HG03196 (cell line): ENCODE measurements at regions not wholly inside any gene's neighbourhood (a gene's known extent, or its start where the extent isn't known, plus 50 kb on each side); places are given as distances from the start of the nearest gene placed in this dataset.
"Not testable (repeated sequence)": the region's sequence is repeated elsewhere in the genome, so short reads cannot be mapped to it uniquely, and the experiment has no call there.

Experiments
- ATAC-seq: cut with Tn5 transposase; IDR thresholded peaks from one replicate; pipeline ENCODE4 v1.9.1; 2021; ENCODE audit not compliant: unreplicated experiment

DNA sequence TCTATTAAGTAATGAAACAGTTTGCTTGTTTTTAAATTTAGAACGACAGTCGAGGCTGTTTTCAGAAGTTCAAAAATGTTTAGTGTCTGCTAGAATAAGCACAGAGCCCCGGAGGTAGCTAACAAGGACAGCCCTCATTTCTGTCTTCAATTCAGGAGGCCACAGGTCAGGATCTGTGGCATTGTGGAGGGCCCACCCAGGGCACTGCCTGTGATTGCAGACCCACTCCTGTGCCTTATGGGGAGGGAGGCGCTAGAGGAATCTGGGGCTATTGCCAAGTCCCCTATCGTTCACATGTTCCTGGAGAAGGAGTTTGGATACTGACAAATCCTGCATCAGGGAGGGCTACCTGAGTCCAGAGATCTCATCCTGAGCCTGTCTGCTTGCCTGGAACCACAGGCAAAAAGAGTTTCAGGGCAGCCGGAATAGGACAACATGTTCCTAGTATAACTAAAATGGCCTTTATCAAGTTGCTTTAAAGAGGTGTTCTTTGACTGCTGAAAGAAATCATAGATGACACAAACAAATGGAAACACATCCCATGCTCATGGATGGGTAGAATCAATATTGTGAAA, 141.5 kb upstream of the ROPN1 start:
- no peak for ATAC-seq

DNA sequence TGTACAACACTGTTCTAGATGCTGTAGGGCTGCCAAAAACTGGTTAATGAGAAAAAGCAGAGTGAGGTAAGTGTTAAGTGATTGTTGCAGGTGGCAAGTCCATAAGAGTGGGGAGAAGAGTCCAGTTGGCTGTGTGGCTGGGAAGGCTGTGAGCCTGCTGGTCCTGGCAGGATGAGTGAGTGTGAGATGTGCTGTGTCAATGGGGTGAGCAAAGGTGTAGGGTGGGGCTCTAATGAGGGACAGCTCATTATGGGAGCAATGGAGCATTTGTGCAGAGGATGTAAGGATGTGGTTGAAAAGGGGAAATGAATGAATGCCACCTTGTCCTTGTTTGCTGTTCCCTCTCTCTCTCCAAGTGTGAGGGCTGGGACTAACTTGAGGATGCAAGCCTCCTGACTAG, 145.3 kb upstream of the ROPN1 start:
- no peak for ATAC-seq

DNA sequence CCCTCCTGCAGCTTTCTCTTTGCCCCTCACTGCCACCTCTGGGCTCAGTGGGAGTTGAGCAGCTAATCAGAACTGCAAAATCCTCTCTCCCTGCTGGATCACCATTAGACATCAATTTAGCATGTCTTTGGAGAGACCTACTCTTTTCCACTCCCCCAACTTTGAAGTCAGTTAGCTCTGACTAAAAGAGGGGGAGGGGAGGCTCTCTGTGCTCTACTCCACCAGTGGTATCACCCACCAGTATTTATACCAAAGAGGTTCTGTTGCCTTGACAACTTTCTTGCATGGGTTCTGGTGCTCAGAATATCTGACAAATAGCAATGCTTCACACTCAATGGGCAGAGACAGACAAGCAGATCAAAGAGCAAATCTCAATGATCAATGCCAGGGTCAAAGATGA, 146.2 kb upstream of the ROPN1 start:
- no peak for ATAC-seq

DNA sequence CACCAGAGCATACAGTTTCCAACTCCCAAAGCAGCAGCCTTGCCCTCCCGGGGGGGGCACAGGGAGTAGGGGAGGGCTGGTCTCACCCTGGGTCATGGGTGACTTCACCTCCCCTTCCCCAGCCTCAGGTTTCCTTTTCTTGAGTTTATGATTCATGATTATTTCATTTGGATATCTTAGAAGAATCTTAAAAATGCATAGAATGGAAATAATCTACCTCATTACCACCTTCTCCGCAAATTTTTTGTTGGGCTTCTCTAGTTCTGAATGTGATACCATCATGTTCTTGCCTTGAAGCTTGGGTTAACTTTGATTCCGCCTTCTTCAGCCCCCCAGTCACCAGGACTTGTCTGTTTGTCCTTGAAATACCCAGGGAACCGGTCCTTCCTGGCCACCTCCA, 148.8 kb upstream of the ROPN1 start:
- ATAC-seq = no peak

DNA sequence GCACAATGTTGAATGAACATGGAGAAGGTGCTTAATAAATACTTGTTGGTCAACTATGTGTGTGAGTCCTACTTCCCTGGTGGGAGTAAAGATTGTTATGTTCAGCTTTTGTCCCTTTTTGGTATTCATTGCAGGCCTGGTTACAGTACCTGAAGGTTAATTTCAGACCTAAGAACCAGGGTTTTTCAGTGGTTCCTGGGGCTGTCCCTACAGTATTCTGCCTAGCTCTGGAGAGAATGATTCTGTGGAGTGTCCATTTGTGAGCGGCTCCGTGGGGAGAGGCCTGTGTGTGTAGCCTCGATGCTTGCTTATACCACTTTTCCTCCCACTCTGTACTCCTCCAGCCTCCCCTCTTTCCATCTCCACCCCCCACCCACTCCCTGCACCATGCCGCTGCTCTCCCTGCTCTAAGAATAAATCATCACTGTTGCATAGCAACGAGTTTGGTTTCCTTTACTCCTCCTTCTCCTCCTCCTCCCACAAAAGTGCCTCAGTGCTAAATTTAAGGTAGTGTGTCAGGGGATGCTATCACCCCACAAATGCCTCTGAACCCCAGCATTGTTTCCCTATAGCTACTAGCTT, 150.6 kb upstream of the ROPN1 start:
- ATAC-seq = no peak

DNA sequence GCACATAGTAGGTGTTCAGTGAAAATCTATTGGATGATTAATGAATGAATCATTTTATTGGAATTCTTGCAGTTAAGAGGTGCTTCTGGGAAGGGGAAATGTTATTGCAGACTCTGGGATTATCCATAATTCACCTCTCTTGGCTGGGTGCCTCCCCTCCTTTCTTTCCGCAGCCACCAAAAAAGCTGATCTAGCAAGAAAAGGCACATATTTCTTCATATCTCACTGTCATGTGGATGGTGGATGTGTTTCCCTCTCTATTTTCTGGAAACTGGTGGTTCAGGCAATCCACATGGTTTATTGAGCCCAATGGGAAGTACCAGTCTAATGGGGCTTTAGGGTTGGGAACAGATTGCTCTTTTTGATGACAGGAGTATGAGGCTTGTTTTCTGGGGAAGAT, 151.1 kb upstream of the ROPN1 start:
- ATAC-seq = no peak

DNA sequence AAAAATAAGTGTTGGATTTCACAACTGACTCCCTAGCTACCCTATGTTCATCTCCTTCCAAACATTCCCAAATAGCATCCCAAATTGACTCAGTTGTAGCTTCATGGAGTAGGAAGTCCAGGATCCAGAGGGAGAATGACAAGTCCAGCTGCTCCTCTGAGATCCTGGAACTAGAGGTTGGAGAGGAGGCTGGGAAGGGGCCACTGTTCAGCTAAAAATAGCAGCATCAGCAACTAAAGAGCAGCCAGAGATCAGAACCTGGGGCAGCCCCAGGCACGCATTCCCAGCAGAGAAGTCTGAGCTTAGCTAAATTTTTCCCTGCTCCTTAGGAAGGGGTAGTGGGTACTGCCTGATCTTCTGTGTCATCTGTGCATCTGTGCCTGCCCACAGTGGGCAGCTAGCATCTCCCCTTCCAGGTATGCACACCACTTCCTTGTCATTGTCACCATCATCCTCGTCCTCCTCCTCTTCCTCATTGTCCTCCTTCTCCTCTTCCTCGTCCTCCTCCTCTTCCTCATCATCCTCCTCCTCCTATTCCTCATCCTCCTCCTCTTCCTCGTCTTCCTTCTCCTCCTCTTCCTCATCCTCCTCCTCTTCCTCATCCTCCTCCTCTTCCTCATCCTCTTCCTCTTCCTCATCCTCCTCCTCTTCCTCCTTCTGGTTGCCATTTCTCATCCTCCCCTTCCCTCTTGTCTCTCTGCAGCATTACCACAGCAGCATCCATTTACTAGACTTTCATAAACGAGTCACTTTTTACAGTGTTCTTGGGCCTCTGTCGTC, 152.3 kb upstream of the ROPN1 start:
- no peak for ATAC-seq

DNA sequence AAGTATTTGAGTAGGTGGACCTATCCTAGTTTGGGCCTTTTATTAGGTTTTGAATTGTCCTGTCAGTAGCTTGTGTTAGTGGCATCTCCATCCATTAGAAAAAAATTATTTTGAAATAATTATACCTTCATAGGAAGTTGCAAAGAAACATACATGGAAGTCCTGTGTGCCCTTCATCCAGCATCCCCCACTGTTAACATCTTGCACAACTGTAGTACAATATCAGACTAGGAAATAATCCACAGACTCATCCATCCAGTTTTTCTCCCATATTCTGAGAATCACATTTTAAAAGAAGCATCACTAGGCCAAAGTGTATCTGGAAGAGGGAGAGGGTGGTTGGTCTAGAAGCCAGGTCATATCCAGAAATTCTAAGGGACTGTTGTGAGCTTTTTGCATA, 155.5 kb upstream of the ROPN1 start:
- ATAC-seq = no peak

DNA sequence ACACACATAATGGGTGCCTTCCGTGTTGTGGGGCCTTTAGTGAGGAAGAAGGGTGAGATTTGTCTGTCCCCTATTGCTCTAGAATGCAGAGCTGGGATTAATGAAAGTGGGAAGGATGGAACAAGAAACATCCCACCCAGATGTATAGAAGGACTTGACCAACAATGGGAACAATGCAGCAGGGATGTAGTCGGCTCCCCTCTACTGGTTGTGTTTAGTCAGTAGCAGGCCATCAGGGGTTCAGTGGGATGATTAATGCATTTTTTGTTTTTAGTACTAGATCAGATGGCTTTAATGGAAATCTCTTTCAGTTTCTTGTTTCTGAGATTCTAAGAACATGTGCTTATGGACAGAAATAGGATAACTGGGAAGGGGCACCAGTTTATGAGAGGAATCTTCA, 156.0 kb upstream of the ROPN1 start:
- no peak for ATAC-seq

DNA sequence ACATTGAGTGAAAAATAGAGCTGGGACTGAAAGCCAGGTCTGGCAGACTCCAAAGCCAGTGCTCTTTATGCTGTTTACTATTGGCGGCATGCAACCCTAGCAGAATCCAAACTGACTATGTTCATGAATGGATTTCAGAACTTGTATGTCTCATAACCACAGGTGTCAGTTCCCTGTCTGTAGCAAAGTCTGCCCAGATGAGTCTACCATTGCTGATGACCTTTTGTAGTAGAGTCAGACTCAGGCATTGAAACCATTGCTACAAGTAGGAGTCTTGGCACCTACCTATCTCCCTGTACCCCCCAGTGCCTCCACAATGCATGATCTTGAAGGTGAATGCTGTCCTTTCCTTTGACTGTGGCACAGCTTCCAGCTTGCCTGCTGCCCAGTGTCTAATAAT, 157.2 kb upstream of the ROPN1 start:
- no peak for ATAC-seq

DNA sequence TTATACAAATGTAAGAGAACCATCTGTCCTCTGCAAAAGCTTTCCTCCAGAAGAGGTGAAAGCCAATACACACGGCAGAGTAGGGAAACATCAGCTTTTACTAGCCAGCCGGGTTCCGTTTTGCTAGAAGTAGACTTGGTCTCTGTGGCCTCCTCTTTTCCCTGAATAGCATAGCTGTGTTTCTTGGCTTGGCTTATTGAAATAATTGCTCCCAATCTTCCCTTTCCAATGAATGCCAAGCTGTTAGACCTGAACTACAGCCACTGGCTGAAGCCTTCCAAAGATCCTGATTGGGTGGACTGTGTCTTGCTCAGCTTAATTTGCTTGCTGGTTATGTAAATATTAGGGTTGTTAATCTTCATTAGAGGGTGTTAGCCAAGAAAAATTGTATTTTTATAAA, 157.8 kb upstream of the ROPN1 start:
- no peak for ATAC-seq

DNA sequence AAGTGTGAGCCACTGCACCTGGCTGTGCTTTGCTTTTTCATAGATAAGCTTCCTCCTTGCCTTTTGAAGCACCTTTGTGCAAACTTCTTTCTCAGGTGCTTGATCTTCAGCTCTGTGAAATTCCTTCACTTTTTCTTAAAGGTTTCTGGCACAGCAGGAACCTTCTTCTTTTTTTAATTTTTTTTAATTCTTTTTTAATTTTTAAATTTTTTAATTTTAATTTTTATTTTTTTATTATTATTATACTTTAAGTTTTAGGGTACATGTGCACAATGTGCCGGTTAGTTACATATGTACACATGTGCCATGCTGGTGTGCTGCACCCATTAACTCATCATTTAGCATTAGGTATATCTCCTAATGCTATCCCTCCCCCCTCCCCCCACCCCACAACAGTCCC, 161.0 kb upstream of the ROPN1 start:
- ATAC-seq = not testable (repeated sequence)

DNA sequence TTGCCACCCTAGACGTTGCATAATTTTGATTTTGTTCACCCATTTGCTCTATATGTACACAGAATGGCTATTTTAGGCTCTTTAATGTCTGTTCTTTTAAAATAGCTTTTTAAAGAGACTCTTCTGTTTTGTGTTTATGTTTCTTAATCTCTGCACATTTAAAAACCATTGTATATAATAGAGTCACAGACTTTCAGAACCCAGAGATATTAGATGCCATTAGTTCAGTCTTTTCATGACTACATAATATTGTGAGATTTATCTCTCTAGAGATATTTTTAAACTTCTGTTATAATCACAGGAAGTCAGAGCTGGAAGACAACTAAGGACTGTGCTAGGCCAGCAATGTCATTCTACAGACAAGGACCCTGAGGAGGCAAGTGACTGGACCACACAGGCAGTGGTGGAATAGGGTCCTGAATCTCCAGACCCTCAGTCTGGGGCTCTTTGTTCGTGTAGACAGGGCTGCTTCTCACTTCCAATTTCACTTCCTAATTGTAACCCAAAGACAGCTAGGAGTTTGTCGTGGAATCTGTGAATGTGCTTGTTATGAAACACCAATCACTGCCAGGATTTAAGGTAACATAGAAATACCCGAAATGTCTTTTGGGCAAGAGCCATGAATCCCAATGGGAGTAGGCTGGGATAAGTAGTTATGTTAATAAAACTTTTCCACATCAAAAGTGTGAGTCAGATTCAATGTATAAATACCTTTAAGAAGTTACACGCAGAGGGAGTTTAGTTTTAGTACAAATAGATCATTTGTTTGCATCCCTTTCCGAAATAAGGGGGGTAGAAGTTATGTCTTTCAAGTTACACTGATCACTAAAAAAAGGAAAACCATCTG, 165.2 kb upstream of the ROPN1 start:
- no peak for ATAC-seq

DNA sequence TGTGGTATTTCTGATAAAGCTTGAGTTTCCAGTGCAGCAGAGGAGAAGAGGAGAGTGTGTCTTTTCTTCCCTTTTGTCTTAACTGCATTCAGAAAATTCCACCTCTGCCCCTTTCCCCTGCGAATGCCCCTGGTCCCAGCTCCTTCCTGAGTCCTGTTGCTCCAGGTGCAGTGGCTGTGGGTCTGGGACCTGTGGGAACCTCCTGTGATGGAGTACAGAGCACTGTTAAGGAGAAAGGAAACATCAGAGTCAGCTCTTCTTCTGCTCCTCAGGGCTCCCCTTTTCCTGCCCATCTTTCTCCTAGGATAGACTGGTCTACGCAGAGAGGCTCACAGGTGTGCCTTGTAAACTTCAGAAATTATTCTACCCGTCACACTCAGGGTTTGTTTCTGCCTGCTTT, 165.8 kb upstream of the ROPN1 start:
- no peak for ATAC-seq

DNA sequence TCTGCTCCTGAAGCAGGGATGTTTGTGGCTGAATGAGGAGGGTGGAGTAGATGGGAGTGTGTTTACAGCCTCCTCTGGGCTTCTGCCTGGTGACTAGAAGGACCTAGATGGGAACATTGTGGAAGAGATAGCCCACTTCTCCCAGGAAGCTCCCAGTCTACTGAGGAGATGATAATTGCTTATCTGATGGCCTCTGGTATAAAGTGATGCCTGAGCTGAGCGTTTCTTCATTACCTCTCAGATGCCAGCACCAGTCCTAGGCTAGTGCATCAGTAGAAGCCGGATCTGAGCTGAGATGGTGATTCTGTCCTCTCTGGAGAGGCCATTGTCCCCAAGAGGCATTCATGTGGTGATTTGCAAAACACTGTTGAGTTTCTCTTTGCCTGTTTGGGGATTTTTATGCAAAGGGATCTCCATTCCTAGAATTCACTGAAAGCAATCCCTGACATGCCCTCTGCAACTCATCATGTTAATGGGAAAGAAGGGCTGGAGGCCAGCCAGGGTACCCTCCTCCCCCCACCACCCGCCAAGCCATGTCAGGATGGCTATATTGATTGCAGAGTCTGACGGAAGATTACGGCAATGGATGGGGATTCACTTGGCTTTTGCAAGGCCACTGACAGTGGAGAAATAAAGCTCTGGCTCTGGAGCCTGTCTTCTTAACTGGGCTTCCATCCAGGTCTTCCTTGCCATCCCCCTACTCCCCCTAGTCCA, 166.4 kb upstream of the ROPN1 start:
- no peak for ATAC-seq

DNA sequence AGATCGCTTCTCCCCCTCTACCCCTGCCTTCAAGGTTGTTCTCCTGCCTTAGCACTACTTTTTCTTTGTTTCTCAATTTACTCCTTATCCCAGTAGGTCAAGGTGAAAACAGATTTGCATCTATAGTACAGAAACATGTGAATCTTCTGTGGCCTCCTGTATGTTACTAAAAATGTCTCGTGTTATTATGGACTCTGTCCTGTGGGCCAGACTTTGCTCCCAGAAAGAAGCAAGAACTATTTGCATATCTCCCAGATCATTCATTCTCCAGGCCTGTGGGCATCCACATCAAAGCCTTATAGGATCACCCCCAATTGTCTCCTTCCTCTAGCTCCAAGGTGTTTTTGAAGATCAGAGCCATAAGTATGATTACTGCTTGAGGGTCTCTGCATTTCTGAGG, 169.5 kb upstream of the ROPN1 start:
- ATAC-seq = no peak

DNA sequence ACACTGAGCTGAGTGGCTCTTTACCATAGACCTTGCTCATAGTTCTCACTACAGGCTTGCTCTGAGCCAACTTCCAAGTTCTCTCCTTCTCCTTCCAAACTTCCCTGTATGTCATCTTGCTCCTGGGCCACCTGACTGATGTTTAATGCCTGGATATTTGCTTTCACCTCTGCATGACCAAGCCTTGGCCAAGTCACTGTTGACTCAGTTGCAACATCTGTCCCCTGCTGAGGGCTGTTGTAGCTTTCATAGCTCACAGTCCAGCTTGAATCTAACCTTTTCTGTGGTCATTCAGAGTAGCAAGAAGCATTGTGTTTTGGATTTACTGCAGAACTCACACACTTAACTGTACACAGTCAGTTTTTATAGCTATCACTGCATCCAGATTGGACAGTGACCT, 171.8 kb upstream of the ROPN1 start:
- no peak for ATAC-seq

DNA sequence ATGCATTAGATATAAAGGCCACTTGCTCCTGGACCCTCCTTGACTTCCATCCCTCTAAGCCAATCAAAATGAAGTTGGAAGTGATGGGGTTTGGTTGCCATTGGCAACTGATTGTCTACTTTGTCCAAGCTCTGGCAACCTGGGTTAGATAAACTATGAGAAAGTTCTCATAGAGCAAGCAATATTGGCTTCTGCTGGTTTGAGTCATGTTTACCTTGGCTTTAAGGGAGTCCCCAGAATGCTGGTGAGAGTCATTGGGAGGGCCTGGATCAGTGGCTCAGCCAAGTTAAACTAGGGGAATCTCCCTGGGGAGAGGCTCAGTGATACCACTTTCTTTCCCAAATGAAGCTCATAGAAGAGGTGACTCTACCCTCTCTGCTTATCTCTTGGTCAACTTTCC, 176.3 kb upstream of the ROPN1 start:
- no peak for ATAC-seq

DNA sequence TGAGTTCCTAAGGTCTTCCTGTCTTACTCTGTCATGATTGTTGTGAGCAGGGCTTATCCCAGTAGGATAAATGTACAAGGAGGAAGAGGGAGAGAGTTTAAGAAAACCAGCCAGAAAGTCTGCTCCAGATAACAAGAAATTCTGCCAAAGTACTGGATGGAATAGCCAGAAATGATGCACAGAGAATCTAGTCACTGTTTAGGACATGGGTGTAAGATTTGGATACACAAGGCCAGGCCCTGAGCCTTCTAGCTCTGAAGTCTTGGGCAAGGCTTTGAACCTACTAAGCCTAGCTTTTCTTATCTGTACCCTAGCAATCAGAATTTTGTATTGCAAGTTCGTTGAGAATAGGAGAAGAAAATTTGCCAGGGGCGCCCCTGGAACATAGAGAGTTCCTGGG, 180.4 kb upstream of the ROPN1 start:
- ATAC-seq = no peak

DNA sequence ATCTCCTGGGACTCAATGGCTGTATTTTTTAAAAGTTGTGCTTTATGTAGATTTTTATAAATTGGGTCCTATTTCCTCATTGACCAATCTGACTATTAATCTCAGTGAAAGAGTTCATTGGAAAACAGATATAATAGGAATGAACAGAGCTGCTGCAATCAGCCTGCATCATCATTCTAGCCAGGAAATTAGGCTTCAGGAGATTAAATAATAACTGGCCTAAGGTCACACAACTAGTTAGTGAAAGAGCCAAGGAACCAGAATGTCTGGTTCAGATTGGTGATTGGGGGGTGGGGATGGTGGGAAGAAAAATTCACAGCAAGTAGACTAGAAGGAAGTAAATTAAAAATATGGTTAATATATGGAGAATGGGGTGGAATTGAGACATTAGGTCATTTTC, 180.9 kb upstream of the ROPN1 start:
- no peak for ATAC-seq

DNA sequence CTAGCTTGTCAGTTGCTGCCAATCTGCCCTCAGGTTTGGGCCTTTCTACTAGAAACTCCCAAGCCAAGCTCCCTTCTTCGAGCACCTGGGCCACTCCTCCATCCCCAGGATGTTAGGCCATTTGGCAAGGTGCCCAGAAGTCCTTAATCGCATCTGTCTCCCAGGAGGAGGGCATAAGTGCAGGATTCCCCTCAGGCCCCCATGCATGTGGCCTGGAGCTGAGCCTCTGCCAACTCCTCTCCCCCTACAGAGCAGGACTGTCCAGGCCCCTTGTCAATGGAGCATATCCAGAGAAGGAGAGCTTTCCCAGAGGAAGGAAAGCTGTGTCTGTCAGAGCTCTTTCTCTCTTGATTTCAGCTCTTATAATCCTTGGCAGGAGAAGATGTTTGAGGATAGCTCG, 182.6 kb upstream of the ROPN1 start:
- ATAC-seq = no peak
